ENCODE measurements at regions not wholly inside any gene's neighbourhood (a gene's known extent, or its start where the extent isn't known, plus 50 kb on each side); places are given as distances from the start of the nearest gene placed in this dataset.

DNA sequence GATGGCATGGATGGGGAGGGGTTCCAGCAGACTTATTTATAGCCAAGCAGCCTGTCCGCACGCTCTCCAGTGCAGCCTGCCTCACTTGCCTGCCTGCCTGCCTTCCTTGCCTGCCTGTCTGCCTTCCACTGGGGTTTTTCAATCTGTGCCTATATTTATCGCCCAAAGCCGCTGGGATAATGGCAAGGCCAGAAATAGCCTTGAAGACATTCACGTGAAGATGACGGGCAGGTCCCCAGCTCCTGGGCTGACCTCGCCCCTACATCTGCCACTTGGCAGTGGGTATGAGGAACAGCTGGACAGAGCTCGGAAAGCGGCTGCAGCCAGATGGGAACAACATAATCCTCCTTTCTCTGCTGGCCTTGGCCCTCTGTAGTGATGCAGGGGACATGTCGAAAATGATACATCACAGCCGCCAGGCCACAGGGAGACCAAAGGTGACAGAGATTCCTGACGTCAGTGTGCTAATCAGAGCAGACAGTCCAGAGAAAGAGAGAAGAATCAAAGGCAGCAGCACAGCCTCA, 53.3 kb downstream of the PITPNM2 start:
- H3K27ac ChIP-seq (ENCODE audit: low read length), result no peak overlapping the region
- H3K36me3 ChIP-seq (replicated peaks; ENCODE audit: low read depth, low read length), result no peaks in the 10 kb centered on the region
- H3K4me2 ChIP-seq (ENCODE audit: low read length), result no peak overlapping the region
- no peaks in the 10 kb centered on the region for H3K27me3 ChIP-seq (ENCODE audit: low read depth, low read length)
- H3K9me3 ChIP-seq (ENCODE audit: insufficient read depth, low read length), result no peaks in the 10 kb centered on the region
- H2AFZ ChIP-seq (ENCODE audit: low read depth, low read length), result no peak overlapping the region
- H4K20me1 ChIP-seq (ENCODE audit: insufficient read depth, low read length), result no peaks in the 10 kb centered on the region
- H3K9ac ChIP-seq (ENCODE audit: low read length), result no peak overlapping the region
- H3K4me1 ChIP-seq (ENCODE audit: low read length), result no peaks in the 10 kb centered on the region
- no peaks in the 10 kb centered on the region for H3K79me2 ChIP-seq (ENCODE audit: low read length)
- TF ChIP-seq EZH2phosphoT487 (IDR thresholded peaks at IDR 0.05; ENCODE audit: low read depth) (no peak), CTCF (IDR thresholded peaks at IDR 0.05; ENCODE audit: low read depth, low read length) (no peak)
- no peak overlapping the region for H3K4me3 ChIP-seq (ENCODE audit: low read length)

- Histone ChIP-seq H3K4me1 (ENCODE audit: low read length) (peaks cover 2% of the 10 kb centered on the region; the same call in 1 of the 2 replicates), H2AFZ (ENCODE audit: low read depth, low read length) (no peak overlapping the region), H3K9ac (ENCODE audit: low read length) (no peak overlapping the region), H3K27me3 (ENCODE audit: low read depth, low read length) (no peaks in the 10 kb centered on the region), H3K4me2 (ENCODE audit: low read length) (no peak overlapping the region), H3K36me3 (replicated peaks; ENCODE audit: low read depth, low read length) (no peaks in the 10 kb centered on the region), H3K27ac (ENCODE audit: low read length) (no peak overlapping the region), H3K9me3 (ENCODE audit: insufficient read depth, low read length) (no peaks in the 10 kb centered on the region), H3K4me3 (ENCODE audit: low read length) (no peak overlapping the region), H3K79me2 (ENCODE audit: low read length) (no peaks in the 10 kb centered on the region), H4K20me1 (ENCODE audit: insufficient read depth, low read length) (no peaks in the 10 kb centered on the region)
- TF ChIP-seq CTCF (IDR thresholded peaks at IDR 0.05; ENCODE audit: low read depth, low read length), result no peak
- no peak for TF ChIP-seq EZH2phosphoT487 (IDR thresholded peaks at IDR 0.05; ENCODE audit: low read depth)
Observed at GRCh38 chr12:123096741-123097140, 54.1 kb downstream of the PITPNM2 start.

GRCh38 chr12:123096182-123096581, 54.7 kb downstream of the PITPNM2 start:
- no peaks in the 10 kb centered on the region for H3K9me3 ChIP-seq (ENCODE audit: insufficient read depth, low read length)
- H3K9ac ChIP-seq (ENCODE audit: low read length), result no peak overlapping the region
- no peak overlapping the region for H3K4me3 ChIP-seq (ENCODE audit: low read length)
- TF ChIP-seq EZH2phosphoT487 (IDR thresholded peaks at IDR 0.05; ENCODE audit: low read depth), result no peak
- TF ChIP-seq CTCF (IDR thresholded peaks at IDR 0.05; ENCODE audit: low read depth, low read length), result no peak
- H3K4me2 ChIP-seq (ENCODE audit: low read length), result no peak overlapping the region
- no peaks in the 10 kb centered on the region for H3K36me3 ChIP-seq (replicated peaks; ENCODE audit: low read depth, low read length)
- H3K4me1 ChIP-seq (ENCODE audit: low read length), result peaks cover 8% of the 10 kb centered on the region; the same call in 1 of the 2 replicates
- H2AFZ ChIP-seq (ENCODE audit: low read depth, low read length), result no peak overlapping the region
- H3K27ac ChIP-seq (ENCODE audit: low read length), result no peak overlapping the region
- no peaks in the 10 kb centered on the region for H3K27me3 ChIP-seq (ENCODE audit: low read depth, low read length)
- no peaks in the 10 kb centered on the region for H3K79me2 ChIP-seq (ENCODE audit: low read length)
- H4K20me1 ChIP-seq (ENCODE audit: insufficient read depth, low read length), result no peaks in the 10 kb centered on the region

GRCh38 chr12:123095078-123095881, 55.6 kb downstream of the PITPNM2 start:
- no peak overlapping the region for H3K9ac ChIP-seq (ENCODE audit: low read length)
- no peaks in the 10 kb centered on the region for H3K79me2 ChIP-seq (ENCODE audit: low read length)
- H2AFZ ChIP-seq (ENCODE audit: low read depth, low read length), result no peak overlapping the region
- no peak for TF ChIP-seq CTCF (IDR thresholded peaks at IDR 0.05; ENCODE audit: low read depth, low read length)
- no peak for TF ChIP-seq EZH2phosphoT487 (IDR thresholded peaks at IDR 0.05; ENCODE audit: low read depth)
- no peaks in the 10 kb centered on the region for H3K27me3 ChIP-seq (ENCODE audit: low read depth, low read length)
- H3K9me3 ChIP-seq (ENCODE audit: insufficient read depth, low read length), result no peaks in the 10 kb centered on the region
- peaks cover 10% of the 10 kb centered on the region; the same call in 1 of the 2 replicates for H3K4me1 ChIP-seq (ENCODE audit: low read length)
- no peak overlapping the region for H3K4me2 ChIP-seq (ENCODE audit: low read length)
- H3K36me3 ChIP-seq (replicated peaks; ENCODE audit: low read depth, low read length), result no peaks in the 10 kb centered on the region
- no peak overlapping the region for H3K4me3 ChIP-seq (ENCODE audit: low read length)
- no peaks in the 10 kb centered on the region for H4K20me1 ChIP-seq (ENCODE audit: insufficient read depth, low read length)
- H3K27ac ChIP-seq (ENCODE audit: low read length), result no peak overlapping the region

Measured in OCI-LY3 (cell line).